Kidney epithelial cell (primary cell): ENCODE measurements at regions not wholly inside any gene's neighbourhood (a gene's known extent, or its start where the extent isn't known, plus 50 kb on each side); places are given as distances from the start of the nearest gene placed in this dataset.

ENCODE experiments used
- DNase-seq: peaks from one replicate; pipeline ENCODE4 v3.0.0-alpha.2; 2010; ENCODE audit warnings: low read depth
- H3K27me3 ChIP-seq: 2 replicates; pipeline ENCODE4 v1.6.0; 2011; ENCODE audit warnings: low read length; ENCODE audit not compliant: control insufficient read depth, insufficient read depth
- H3K36me3 ChIP-seq: 2 replicates; pipeline ENCODE4 v1.5.1; 2011; ENCODE audit warnings: low read length; ENCODE audit not compliant: control insufficient read depth, insufficient read depth
- H3K4me3 ChIP-seq: 2 replicates; pipeline ENCODE4 v1.5.1; 2011; ENCODE audit warnings: low read depth, mild to moderate bottlenecking, control low read depth, low read length
- TF ChIP-seq, protein P1 (sequence below): IDR thresholded peaks from 2 replicates; pipeline ENCODE4 v1.5.1; 2011; ENCODE audit warnings: mild to moderate bottlenecking, moderate library complexity, low read length, control low read depth, inconsistent platforms; ENCODE audit not compliant: insufficient read depth, poor library complexity, severe bottlenecking

DNA sequence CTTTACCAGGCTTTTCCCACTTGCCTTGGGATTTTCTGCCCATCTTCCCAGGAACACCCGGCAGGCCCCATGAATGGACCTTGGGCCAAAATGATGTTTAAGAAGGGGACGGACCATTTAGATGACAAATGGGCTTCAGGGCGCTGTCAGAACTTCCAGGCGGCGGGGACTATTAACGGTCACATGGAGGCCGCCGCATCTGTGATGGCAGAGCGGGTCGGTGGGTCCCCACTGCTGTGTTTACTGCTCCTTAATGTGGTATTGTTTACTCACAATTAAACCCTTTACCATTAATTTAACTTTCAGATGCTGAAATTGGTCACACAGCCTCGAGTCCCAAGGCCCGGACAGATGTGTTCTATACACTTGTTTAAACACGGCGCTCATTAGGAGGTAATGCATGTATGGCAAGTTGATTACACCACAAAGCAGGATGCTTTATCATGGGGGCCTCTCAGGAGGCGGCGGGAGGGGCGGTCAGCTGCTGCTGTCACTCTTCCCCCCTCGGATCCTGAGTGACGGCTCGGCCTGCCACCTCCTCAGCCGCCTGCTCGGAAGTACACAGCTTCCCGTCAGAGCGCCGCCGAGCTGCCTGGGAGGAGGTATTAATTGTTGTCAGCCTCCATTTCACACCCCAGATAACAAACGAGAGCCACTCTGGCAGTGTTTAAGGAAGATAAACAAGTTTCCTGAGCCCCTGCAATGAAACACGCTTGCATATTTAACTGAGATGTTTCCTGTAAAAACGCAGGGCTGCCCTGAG, 83.9 kb upstream of the IRX3 start:
- Histone ChIP-seq H3K27me3 (no peaks in the 10 kb centered on the region), H3K4me3 (no peak overlapping the region), H3K36me3 (no peaks in the 10 kb centered on the region)
- DNase-seq: no peak
- TF ChIP-seq, protein P1, sequence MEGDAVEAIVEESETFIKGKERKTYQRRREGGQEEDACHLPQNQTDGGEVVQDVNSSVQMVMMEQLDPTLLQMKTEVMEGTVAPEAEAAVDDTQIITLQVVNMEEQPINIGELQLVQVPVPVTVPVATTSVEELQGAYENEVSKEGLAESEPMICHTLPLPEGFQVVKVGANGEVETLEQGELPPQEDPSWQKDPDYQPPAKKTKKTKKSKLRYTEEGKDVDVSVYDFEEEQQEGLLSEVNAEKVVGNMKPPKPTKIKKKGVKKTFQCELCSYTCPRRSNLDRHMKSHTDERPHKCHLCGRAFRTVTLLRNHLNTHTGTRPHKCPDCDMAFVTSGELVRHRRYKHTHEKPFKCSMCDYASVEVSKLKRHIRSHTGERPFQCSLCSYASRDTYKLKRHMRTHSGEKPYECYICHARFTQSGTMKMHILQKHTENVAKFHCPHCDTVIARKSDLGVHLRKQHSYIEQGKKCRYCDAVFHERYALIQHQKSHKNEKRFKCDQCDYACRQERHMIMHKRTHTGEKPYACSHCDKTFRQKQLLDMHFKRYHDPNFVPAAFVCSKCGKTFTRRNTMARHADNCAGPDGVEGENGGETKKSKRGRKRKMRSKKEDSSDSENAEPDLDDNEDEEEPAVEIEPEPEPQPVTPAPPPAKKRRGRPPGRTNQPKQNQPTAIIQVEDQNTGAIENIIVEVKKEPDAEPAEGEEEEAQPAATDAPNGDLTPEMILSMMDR: no peak

DNA sequence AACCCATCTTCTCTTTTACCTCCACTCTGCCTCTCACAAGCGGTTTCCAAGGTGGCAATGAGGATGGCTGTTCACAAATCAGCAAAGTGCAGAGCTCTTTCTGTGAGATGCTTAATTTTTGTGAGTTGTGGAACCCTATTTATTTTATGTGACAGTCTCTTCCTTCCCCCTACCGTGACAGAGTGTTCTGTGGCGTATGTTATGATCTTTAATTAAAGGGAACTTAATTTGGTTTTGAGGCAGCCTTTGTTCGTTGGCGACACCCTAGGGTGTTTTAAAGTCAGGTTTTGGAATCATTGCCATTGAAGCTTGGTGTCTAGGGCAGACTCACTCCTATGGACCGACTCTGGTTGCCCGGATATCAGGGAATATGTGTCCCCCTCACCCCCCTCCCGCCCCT, 83.3 kb upstream of the IRX3 start:
- Histone ChIP-seq H3K4me3 (no peak overlapping the region), H3K27me3 (no peaks in the 10 kb centered on the region), H3K36me3 (no peaks in the 10 kb centered on the region)
- DNase-seq: no peak
- TF ChIP-seq, protein P1: no peak

DNA sequence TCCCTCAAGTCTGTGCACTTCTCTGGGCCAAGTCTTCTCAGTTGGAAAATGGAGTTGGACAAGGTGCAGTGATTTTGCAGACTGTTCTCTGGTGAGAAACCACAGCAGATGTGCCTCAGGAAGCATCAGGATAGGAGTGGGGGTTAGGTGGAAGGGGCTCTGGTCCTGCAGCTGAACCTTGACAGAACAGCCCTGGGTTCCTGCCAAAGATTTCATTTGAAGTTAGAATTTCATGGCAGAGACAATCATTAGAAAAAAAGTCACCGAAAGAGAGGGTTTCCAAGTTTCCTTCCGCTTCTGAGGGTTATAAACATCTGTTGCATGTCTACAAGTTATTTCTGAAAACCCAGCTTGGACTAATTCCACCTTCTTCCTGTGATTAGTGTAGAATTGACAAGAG, 80.4 kb upstream of the IRX3 start:
- TF ChIP-seq, protein P1: no peak
- DNase-seq: no peak

DNA sequence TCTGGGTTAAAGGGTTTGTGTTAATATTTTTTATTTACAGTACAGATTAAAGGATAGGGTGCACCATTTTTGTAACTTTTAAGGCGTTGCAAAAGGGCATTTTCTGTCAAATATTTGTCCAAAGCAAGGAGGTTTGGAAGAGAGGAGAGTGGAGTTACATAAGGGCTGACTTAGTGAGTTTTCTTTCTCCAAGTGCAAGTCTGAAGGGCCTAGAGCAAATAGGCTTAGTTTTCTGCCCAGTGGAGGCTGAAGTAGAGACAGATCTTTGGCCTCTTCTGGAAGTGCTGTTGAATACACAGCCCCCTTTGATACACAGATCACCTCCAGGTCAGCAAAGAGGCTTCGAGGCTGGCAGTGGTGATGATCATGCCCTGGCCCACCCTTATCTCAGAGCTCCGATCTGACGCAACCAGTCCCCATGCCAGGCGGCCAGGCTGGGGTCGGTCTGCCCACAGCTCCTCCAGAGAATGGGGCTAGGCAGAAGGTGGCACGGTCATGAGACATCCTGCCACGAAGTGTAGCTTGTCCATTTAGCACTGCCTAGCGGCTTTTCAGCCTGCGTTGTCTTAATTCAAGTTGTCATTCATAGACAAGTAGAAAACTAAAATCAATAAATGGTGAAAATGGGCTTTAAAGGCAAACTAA, 79.5 kb upstream of the IRX3 start:
- no peak for DNase-seq
- Histone ChIP-seq H3K27me3 (peaks cover 7% of the 10 kb centered on the region), H3K36me3 (no peaks in the 10 kb centered on the region), H3K4me3 (no peak overlapping the region)
- TF ChIP-seq, protein P1: no peak

More for the DNA sequence above, 80.4 kb upstream of the IRX3 start:
- Histone ChIP-seq H3K27me3 (peaks cover 4% of the 10 kb centered on the region), H3K36me3 (no peaks in the 10 kb centered on the region), H3K4me3 (no peak overlapping the region)

DNA sequence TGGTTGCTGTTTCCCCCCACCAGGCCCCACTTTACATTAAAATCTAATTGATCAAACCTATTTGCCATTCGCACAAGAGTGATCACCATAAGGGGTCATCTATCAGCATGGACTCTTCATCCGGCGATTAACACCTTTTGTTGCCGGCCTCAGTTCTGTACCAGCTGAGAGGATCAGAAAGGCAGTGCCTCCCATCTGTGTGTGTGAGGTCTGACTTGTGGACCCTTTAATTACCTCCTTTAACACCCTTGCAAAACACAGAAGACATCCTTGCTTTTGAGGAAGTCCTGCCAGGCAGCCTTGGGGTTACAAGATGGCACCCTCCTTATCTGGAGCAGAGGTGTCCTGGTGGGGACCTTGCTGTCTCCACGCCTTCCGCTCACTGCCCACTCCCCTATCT, 77.2 kb upstream of the IRX3 start:
- Histone ChIP-seq H3K36me3 (no peaks in the 10 kb centered on the region), H3K4me3 (no peak overlapping the region), H3K27me3 (peaks cover 7% of the 10 kb centered on the region)
- no peak for DNase-seq
- TF ChIP-seq, protein P1: no peak
